GM19438 (cell line): ENCODE measurements at regions not wholly inside any gene's neighbourhood (a gene's known extent, or its start where the extent isn't known, plus 50 kb on each side); places are given as distances from the start of the nearest gene placed in this dataset.
"Not testable (repeated sequence)": the region's sequence is repeated elsewhere in the genome, so short reads cannot be mapped to it uniquely, and the experiment has no call there.

Experiments
- ATAC-seq: cut with Tn5 transposase; IDR thresholded peaks from one replicate; pipeline ENCODE4 v1.9.1; 2021; ENCODE audit warnings: low read depth; ENCODE audit not compliant: unreplicated experiment

DNA sequence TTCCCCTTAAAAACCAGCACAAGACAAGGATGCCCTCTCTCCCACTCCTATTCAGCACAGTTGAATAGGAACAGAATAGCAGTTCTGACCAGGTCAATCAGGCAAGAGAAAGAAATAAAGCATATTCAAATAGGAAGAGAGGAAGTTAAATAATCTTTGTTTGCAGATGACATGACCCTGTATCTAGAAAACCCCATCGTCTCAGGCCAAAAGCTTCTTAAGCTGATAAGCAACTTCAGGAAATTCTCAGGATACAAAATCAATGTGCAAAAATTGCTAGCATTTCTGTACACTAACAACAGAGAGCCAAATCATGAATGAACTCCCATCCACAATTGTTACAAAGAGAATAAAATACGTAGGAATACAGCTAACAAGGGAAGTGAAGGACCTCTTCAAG is 394.1 kb upstream of the NFIA start:
- ATAC-seq, result not testable (repeated sequence)

DNA sequence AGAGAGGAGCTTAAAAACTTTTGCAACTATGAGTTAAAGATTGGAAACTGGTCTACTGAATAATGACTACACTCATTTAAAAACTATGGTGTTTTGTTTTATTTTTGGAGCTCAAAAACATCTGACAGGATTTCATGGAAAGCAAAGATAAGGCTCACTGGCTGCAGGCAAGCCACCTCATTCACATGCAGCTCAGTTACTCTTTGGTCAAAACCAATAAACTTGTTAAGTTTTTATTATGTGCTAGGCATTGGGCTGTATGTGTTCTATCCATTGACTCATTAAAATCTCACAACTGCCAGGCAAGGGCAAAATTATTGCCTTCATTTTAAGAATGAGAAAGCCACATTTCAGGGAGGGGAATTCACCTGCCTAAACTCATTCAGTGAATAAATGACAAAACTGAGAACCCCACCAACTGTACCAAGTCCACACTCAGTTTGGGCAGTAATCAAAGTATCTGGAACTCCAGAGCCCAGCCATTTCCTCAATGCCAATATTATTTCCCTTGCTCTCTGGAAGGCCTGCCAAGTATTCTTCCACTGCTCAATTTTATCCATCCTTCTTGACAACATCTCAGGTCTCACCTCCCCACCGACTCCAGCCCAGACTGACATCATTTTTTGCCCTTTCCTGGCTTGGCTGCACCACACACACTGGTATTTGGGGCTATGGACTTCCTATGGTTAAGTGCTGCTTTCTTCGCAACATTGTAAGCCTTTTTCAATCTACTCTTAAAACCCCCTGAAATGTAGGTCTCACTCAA is 401.1 kb upstream of the NFIA start:
- no peak for ATAC-seq

DNA sequence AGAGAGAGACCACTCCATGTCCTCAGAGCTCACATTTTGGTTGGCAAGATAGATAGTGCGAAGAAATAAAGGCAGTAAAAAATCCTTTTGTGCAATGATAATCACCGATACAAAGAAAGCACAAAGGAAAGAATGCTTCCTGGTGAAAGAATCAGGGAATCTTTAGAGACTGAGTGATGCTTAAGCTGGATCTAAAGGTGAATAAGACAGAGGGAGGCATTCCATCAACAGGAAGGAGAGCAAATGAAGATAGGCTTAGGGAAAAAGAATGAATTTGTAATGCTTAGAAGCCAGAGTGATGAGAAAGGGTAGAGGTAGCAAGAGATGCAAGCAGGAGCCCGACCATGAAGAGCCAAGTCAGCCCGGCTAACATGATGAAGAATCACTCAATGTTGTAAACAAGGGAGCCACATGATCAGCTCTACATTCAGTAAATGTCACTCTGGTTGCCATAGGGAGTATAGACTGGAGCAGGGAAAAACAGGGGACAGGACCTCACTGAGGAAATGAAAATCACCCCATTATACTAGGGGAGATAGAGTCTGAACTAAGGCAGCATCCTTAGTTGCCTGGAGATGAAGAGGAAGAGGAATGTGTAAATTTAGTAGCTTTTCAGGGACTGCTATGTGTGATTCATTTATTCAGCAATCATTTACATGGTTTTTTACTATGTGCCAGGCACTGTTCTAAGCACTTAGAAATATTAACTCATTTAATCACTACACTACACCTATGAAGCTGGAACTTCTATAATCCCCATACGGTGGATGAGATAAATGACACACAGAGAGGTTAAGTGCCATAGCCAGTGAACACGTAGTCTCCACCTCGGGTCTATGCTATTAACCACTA is 402.6 kb upstream of the NFIA start:
- ATAC-seq, result no peak

DNA sequence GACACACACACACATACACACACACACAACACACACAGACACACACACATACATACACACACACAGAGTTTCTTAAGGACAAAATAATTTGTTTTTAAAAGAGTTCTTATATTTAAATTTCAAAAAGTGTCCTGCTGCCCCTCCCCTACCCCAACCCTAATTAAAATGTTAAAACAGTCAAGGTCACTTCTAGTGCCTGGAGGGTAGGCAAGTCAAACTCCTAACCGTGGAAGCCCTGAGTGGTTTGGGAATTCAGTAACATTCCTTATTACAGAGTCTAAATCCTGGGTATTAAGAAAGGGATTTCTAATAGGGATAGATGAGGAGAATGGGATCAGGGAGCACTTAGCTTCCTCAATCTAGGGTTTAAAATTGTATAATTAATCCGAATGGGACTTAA is 403.6 kb upstream of the NFIA start:
- ATAC-seq, result no peak

DNA sequence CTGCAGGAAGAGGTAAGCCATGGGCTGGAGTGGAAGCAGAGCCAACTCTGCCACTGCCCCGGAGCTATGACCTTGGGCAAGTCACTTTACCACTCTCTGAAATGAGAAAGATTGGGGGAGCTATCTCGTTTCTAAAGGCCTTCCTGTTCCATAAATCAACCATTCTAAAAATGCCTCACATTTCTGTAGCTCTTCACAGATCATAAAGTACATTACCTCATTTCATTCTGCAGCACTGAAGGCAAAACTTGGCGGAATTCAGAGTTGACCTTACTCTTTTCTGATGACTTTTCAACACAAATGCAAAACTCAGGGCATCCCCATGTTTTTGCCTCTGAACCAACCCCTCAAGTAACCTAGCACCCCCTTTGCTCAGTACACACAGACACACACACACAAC is 404.0 kb upstream of the NFIA start:
- no peak for ATAC-seq

DNA sequence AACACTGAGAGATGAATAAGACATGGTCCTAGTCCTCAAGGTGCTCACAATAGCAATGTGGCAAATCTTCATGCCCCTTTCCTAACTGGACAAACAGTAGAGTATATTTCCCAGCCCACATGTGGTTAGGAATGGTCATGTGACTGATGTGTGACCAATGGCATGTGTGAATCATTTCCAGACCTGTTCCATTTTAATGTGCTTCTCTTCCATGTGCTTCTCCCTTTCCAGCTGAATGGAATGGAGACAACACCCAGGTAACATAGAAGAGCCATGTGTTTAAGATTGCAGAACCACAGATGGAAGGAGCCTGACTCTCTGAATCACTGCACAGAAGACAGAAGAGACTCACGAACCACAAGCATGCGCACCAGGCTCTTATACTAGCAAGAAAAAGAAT is 409.9 kb upstream of the NFIA start:
- ATAC-seq, result no peak

DNA sequence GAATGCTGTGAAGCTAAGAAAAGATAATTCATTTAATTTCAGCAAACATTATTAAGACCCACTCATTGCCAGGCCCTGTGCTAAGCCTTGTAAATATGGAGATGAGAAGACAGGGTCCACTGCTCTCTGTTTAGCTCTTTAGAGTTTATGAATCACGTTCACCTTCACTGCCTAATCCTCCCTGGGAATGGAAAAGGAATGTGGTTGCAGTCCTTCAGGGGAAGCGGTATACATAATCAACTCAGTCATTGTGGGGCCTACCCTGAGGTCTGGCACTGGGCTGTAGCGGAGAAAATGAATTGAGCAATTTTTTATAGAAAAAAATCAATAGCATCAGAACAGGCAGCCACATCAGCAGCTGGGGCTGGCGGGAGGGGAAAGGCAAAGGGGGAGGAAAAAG is 412.1 kb upstream of the NFIA start:
- no peak for ATAC-seq

DNA sequence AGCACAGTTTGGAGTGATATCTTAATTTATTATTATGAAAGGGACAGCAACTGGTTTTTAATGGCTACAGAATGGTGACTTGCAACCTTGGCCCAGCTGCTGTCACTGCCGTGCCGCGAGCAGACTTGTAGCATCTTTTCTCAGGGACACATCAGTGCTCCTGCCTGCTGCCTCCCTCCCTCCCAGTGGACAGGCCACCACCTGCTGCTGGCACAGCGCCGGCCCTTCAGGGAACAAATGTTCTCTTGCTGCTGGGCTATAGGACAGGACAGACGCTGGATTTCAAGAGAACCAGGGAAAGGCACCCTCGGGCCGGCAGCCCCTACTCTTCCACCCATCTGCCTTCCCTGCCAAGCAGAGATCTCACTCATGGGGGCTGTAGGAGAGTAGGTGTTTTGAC is 413.8 kb upstream of the NFIA start:
- no peak for ATAC-seq

DNA sequence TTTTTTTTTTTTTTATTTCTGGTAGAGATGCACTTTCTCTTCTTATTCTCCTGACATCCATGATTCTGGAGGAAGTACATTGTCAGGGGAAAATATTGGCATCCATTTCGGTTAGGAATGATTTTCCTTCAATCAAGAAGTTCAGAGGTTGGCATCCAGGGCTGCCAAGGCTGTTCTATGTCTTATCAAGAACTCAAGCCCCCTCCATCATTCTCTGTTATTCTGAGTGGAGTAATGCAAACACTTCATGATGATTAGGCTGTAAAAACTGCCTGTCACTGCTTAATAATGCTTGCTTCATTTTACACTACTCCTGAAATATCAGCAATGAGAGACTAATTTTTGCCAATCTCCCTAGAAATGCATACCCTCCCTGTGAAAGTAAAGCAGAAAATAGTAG is 417.1 kb upstream of the NFIA start:
- ATAC-seq, result no peak

DNA sequence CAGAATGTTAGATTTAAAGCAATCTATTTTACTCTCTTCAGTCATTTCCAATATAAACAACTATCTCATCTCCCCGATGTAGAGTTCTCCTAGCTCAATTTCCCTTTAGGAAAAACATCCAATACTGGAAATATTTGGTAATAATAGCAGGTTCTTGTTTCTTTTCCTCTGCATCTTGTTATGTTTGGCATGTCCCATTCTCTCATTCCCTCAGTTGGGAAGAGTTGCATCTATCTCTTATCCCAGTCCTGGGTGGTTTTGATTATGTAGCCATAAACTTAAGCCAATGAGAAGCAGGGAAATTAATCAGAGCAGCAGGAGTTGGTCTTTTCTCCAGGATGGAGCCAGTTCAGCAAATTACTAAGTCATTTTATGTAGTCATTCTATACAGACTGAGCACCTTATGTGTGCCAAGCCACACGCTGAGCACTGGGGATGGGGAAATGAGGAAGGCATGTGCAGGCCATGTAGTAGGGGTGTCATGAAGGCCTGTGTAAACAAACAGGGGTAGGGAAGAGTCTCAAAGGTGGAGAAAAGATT is 418.2 kb upstream of the NFIA start:
- ATAC-seq, result no peak

DNA sequence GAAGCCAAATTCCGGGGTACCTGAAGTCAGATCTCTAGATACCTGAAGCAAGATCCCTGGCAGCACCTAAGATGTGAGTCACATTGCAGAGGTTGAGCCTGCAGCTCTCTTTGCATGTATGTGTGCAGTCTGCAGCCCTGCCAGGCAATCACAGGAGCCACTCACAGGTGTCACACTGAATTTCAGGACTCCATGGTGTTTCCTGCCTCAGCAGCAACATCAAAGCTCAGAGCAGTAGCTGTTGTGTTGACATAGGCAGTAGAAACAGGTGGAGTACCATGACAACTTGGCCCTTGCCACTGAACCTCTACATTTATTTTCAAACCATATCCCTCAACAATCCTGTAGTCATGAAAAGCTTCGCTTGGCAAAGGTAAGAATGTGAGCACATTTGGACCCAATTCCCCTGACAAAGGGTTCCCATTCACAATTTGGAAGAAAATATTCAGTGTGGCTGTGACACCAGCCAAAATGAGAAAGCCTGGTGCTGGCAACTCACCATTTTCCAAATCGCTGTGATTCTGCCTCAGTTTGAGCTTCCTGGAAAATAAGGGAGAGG is 419.8 kb upstream of the NFIA start:
- ATAC-seq, result no peak

DNA sequence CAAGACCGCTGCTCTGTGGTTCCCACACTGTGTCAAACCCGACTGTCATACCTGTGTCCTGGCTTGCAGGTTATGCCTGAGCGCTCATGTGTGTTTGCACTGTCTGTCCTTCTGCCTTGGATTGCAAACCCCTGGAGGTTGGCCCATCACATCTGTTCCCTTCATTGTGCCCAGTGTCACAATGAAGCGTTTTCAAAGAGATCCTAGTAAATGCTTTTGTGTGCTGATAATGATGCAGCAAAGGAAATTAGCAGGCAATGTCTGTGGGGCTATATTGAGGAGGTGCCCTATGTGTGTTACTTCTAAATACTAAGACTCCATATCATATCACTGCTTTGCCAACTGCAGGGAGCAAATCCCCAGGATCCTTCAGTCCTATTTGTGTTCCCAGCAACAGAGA is 424.4 kb upstream of the NFIA start:
- ATAC-seq, result no peak

DNA sequence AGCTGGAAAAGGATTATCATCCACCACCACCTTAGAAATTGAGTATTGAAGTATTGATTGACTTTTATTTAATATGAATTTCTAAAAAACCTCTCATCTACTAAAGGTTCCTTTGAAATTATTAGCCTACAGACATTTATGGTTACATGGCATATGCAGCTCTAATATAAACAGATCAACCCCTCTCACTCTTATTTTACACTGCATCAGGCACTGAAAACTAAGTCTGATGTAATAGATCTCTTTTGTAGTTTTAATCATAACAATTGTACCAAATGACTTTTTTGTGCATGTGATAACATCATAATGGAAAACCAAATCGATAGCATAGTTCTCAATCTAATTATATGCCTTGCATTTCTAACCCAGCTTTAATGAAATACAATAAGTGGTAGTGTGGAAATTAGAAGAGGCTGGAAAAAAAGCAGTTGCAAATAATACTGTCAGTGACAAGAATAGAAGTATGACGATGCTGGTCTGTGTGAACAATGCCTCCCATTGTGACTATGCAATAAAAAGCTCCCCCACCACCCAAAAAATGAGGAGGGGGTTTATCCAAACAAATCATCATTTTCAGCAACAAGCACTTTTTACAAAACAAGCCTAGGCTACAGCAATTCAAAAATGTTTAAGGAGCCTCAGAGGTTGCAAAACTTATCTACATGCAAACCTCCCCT is 426.5 kb upstream of the NFIA start:
- no peak for ATAC-seq

DNA sequence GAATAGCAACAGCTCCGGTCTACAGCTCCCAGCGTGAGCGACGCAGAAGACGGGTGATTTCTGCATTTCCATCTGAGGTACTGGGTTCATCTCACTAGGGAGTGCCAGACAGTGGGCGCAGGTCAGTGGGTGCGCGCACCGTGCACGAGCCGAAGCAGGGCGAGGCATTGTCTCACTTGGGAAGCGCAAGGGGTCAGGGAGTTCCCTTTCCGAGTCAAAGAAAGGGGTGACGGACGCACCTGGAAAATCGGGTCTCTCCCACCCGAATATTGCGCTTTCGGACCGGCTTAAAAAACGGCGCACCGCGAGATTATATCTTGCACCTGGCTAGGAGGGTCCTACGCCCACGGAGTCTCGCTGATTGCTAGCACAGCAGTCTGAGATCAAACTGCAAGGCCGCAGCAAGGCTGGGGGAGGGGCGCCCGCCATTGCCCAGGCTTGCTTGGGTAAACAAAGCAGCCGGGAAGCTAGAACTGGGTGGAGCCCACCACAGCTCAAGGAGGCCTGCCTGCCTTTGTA is 442.3 kb upstream of the NFIA start:
- not testable (repeated sequence) for ATAC-seq

DNA sequence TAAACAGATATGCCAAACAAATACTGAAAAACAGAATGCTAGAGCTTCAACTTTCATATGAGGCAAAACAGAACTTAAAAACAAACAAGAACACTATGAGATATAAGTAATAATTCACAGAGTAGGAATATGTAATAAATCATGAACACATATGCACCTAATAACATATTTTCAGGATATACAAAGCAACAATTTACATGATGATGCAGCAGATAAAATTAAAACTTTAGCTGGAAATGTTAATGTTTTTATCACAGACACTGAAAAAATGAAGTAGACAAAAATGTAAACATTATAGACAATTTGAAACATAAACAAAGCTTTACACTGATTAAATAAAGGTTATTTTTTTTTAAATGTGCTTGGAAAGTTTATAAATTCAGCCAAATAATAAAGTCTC is 443.1 kb upstream of the NFIA start:
- ATAC-seq, result no peak

DNA sequence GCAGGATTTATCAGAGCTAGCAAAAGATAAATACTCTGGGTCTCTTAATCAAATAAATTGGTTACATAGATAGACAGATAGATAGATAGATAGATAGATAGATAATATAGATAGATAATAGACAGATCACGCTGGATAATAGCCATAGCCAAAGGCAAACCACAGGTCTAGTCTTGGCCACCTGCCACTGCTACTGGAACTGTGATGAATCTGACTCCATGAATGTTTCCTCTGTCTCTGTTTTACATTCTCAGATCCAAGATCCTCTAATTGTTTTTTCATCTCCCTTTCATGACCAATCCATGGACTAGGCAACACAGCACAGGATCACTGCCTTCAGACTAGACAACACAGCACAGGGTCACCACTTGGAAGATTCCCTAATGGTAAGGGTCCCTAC is 444.7 kb upstream of the NFIA start:
- no peak for ATAC-seq

DNA sequence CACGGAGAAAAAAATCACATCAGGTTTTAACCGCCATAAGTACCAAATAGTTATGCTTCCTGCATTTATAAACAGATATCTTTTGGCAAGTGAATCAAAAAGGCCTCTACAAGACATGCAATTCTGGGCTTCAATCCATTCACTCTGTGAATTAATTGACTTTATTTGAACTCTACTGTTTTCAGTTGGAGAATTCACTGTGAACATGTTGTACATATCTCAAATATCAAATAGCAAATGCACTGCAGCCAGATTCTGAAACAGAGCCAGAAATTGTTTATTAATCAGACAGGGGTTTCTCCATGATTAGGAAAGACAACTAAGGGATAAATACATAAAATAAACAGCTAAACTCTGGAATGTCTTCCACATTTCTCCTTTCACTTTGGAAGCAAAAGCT is 445.4 kb upstream of the NFIA start:
- no peak for ATAC-seq

DNA sequence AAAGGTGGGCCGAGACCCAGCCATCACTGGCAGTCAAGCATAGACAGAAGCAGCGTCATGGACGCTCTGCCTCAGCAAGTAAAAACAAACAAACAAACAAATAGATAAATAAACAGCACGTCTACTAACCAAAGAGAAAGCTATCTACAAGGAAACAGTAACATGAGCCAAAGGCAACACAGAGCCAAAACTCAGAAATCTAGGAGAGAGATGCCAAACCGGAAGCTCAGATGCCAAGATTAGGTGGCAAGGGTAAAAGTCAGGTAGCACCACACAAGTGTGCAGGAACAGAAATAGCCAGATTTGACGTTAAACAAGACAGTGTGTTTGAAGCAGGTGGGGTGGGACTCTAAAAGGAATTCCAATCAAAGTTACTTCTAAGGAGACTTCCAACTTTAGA is 448.3 kb upstream of the NFIA start:
- no peak for ATAC-seq

DNA sequence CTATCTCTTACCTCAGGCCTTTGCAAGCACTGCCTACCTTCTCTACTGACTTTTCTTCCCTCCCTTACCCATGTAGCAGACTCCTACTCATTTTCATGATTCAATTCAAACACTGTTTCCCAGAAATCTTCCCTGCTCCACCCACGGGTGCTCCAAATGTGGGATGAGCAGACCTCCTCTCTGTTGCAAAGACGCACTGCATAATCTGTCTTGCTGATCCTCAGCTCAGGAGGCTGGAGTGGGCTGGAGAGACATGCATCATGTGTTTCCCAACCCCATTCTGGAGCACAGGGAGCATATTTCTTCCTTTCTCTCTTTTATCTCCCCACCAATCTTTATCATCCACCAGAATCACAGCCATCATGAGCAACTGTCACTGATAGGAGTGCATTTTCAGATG is 459.9 kb upstream of the NFIA start:
- no peak for ATAC-seq

DNA sequence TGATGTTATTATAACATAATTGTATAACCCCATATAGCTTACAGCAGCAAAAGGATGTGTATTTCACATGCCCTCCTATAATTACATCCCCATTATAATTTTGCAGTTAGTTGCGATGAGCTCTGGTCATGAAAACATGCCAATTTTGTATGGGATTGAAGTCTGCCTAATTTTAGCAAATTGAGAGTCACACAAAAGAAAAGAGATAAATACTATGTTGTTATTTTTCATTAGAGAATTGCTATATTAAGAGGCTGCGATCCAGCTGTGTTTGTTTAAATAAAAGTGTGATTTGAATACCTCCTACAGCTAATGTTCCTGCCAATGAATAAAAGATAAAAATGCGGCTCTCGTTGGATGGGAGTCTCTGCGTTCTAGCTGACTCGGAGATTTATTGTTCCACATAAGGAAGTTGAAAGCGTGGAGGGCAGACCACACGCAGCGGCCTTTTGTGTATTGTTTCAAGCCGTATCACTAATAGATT is 461.0 kb upstream of the NFIA start:
- ATAC-seq, result no peak

DNA sequence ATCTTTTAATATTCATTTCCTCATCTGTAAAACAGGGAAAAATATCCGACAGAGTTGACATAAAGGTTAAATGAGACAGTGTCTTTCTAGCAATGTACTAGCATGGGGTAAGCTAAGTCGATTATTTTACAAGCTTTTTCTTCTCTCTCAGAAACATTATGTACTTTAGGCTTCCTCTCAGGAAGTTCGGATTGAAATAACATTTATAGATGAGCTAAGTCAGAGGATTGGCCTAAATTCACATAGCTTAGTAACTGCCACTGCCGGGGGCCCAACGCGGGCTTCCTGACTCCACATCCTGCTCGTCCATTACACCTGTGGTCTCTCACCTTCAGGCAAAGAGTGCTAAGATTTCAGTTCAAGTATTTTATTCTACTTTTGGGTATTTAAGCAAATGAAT is 462.3 kb upstream of the NFIA start:
- ATAC-seq, result no peak
